Suppressor macrophage treated with lipopolysaccharide for 1 hour (primary cell): ENCODE measurements at regions not wholly inside any gene's neighbourhood (a gene's known extent, or its start where the extent isn't known, plus 50 kb on each side); places are given as distances from the start of the nearest gene placed in this dataset.
"Not testable (repeated sequence)": the region's sequence is repeated elsewhere in the genome, so short reads cannot be mapped to it uniquely, and the experiment has no call there.

Experiments used
- DNase-seq, 3 donors: peaks; one replicate each; pipeline ENCODE4 v3.0.0-alpha.2; 2020 to 2022

- DNase-seq, result no peak
These were observed 59.4 kb downstream of the EBLN1 start for GRCh38 chr10:22158426-22158825.

- DNase-seq, result no peak
These were observed 61.1 kb downstream of the EBLN1 start for GRCh38 chr10:22156750-22157149.

DNA sequence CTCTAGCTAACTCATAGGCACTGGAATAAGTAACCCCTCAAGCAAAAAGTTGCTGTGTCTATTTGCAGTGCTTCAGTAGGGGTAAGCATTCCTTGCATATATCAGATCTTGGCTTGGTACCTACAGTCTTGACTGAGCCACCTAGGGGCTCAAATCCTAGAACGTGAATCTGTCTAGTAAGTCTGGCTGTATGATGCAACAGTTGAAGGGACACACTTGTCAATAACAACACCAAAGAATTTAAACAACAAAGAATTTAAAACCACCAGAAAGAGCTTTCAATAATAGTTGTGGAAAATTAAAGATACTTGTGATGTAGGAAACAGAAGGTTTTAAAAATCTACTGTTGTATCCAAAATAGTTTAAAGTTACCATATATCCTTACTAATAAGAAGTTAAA is 65.4 kb downstream of the EBLN1 start:
- no peak for DNase-seq

GRCh38 chr10:22150842-22151241 is 67.0 kb downstream of the EBLN1 start:
- DNase-seq, result no peak

- DNase-seq, result no peak
These were observed 68.9 kb downstream of the EBLN1 start for GRCh38 chr10:22148961-22149360.

DNA sequence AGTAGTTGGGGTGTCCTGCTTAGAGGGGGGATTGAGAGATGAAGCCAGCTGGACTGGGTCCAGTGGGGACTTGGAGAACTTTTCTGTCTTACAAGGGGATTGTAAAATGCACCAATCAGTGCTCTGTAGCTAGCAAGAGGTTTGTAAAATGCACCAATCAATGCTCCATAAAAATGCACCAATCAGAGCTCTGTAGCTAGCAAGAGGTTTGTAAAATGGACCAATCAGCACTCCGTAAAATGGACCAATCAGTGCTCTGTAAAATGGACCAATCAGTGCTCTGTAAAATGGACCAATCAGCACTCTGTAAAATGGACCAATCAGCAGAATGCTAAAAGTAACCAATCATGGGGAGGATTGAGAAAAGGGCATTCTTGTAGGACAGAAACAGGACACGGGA is 71.9 kb downstream of the EBLN1 start:
- not testable (repeated sequence) for DNase-seq

- no peak for DNase-seq
These were observed 80.3 kb downstream of the EBLN1 start for GRCh38 chr10:22137542-22137941.

DNA sequence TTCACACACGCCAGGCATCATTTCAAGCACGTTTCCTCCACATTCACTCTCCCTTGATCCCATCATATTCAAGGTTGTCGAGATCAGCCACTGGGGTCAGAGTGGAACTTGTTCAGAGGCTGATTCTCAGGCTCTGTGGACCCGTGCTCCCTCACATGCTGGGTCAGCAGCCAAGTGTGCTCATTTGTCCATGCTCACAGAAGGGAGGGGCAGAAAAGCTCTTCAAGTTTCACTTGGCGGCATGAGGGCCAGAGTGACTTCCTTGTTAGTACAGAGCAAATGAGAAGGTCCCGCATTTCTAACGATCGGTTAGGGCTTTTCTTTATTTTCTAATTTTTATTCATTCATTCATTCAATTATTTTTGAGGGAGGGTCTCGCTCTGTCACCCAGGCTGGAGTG is 82.2 kb downstream of the EBLN1 start:
- no peak for DNase-seq

GRCh38 chr10:22133749-22134624 is 83.8 kb downstream of the EBLN1 start:
- peak; percentile 26 to 53 (median 30) for DNase-seq

DNA sequence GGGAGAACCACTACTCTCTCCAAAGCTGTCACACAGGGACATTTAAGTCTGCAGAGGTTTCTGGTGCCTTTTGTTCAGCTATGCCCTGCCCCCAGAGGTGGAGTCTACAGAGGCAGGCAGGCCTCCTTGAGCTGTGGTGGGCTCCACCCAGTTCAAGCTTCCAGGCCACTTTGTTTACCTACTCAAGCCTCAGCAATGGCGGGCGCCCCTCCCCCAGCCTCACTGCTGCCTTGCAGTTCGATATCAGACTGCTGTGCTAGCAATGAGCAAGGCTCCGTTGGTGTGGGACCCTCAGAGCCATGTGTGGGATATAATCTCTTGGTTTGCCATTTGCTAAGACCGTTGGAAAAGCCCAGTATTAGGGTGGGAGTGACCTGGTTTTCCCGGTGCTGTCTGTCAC is 87.0 kb downstream of the EBLN1 start:
- not testable (repeated sequence) for DNase-seq

DNA sequence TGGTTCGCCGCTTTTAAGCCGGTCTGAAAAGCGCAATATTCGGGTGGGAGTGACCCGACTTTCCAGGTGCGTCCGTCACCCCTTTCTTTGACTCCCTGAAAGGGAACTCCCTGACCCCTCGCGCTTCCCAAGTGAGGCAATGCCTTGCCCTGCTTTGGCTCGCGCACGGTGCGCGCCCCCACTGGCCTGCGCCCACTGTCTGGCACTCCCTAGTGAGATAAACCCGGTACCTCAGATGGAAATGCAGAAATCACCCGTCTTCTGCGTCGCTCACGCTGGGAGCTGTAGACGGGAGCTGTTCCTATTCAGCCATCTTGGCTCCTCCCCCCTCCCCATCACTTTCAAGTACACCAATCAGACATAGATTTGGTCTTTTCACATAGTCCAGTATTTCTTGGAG is 88.2 kb downstream of the EBLN1 start:
- DNase-seq, result not testable (repeated sequence)

DNA sequence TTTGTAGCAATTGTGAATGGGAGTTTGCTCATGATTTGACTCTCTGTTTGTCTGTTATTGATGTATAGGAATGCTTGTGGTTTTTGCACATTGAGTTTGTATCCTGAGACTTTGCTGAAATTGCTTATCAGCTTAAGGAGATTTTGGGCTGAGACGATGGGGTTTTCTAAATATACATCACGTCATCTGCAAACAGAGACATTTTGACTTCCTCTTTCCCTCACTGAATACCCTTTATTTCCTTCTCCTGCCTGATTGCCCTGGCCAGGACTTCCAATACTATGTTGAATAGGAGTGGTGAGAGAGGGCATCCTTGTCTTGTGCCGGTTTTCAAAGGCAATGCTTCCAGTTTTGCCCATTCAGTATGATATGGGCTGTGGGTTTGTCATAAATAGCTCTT is 96.6 kb downstream of the EBLN1 start:
- not testable (repeated sequence) for DNase-seq

- not testable (repeated sequence) for DNase-seq
These were observed 97.7 kb downstream of the EBLN1 start for GRCh38 chr10:22120072-22120471.

GRCh38 chr10:22119575-22119974 is 98.2 kb downstream of the EBLN1 start:
- DNase-seq, result not testable (repeated sequence)

- no peak for DNase-seq
These were observed 106.1 kb downstream of the EBLN1 start for GRCh38 chr10:22111705-22112104.

- no peak for DNase-seq
These were observed 106.6 kb downstream of the EBLN1 start for GRCh38 chr10:22111260-22111659.

- DNase-seq, result no peak
These were observed 107.1 kb downstream of the EBLN1 start for GRCh38 chr10:22110761-22111160.

DNA sequence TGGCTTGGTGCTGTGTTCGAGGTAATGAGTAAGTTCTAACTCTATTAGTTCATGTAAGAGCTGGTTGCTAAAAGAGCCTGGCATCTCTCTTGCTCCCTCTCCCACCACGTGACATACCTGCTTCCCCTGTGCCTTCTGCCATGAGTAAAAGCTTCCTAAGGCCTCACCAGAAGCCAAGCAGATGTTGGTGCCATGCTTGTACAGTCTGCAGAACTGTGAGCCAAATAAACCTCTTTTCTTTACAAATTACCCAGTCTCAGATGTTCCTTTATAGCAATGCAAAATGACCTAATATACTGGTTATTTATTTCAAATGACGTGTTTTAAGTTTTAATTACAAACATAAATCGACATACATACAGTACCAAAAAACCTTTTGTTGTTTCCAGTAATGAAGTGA is 101.7 kb upstream of the DNAJC1 start:
- no peak for DNase-seq

DNA sequence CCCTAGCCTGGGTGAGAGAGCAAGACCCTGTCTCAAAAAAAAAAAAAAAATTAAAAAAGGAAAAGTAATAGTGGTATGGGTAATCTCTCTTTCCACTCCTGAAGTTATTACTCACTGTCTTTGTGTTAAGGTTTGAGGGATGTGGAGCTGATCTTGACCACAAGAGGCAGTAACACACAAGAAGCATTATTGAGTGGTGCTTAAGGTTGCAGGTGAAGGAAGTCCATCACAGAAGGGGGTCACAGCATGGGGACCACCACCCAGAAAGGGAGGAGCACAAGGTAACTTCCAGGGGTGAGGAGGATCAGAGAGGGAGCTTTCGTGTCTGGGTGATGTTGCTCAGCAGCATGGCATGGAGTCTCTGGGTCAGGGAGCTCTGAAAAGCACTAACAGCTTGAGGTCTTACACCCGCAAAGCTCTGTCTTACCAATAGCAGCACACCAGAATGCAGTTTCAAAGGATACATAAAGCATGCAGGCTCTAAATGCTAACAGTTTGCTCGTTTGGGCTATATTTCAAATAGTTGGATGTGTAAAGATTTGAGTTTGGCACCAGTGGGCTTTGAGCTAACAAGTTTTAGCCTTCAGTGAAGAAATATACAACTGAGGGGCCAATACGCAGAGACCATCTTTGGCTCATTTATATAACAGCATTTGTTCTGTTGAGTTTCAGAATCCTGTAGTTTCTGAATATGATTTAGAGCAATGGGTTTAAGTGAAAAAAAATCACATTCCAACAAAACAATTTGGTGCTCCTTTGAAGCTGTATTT is 100.4 kb upstream of the DNAJC1 start:
- DNase-seq, result no peak

- no peak for DNase-seq
These were observed 94.2 kb upstream of the DNAJC1 start for GRCh38 chr10:22097696-22098095.

GRCh38 chr10:22091260-22091659 is 87.7 kb upstream of the DNAJC1 start:
- DNase-seq, result not testable (repeated sequence)

DNA sequence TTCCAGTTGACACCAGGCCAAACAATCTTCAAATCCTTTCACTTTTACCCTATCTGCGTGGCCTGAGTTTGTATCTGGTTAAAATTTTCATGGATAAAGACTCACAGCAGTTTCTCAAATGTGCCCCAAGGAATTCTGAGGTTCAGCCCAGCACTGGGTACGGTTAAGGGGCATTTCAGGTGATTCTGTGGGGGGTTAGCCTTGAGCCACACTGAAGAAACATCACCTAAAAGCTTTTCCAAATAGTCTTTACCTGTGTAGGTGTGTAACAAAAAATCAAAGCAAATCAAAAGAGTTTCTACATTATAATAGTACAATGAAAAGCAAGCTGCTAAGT is 83.8 kb upstream of the DNAJC1 start:
- DNase-seq, result no peak

- DNase-seq, result no peak
These were observed 83.3 kb upstream of the DNAJC1 start for GRCh38 chr10:22086730-22087401.

DNA sequence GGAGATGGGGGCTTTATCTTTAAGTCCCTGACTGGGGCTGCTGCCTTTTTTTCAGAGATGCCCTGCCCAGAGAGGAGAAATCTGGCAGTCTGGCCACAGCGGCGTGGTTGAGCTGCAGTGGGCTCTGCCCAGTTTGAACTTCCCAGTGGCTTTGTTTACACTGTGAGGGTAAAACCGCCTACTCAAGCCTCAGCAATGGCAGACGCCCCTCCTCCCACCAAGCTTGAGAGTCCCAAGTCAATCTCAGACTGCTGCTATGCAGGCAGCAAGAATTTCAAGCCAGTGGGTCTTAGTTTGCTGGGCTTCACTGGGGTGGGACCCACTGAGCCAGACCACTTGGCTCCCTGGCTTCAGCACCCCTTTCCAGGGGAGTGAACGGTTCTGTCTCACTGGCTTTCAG is 76.4 kb upstream of the DNAJC1 start:
- DNase-seq, result not testable (repeated sequence)
